ENCODE measurements at regions not wholly inside any gene's neighbourhood (a gene's known extent, or its start where the extent isn't known, plus 50 kb on each side); places are given as distances from the start of the nearest gene placed in this dataset.
"Not testable (repeated sequence)": the region's sequence is repeated elsewhere in the genome, so short reads cannot be mapped to it uniquely, and the experiment has no call there.

DNA sequence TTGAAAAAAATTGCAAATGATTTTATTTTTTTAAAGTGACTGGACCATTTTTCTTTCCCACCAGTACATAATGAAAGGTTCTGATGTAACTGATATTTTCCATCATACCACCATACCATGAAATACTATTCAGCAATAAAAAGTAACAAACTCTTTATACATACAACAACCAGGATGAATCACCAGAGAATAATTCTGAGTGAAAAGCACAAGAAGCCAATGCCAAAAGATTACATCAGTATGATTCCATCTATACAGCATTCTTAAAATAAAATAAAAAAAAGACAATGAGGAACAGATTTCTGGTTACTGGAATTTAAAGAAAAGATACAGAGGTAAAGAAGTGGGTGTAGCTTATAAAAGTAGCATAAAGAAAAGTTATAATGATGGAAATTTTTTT, 423.7 kb upstream of the ST8SIA4 start:
- POLR2A ChIA-PET: no interaction called here
- DNase-seq (ENCODE audit: extremely low spot score): no peak
- TF ChIP-seq NFRKB (IDR thresholded peaks at IDR 0.05): no peak
- no peak for TF ChIP-seq LEF1 (IDR thresholded peaks at IDR 0.05; ENCODE audit: borderline replicate concordance)
- no peak for TF ChIP-seq CTBP1 (IDR thresholded peaks at IDR 0.05; ENCODE audit: borderline replicate concordance)
- TF ChIP-seq FOXK2 (IDR thresholded peaks at IDR 0.05): no peak
- no peak for TF ChIP-seq ZNF384 (IDR thresholded peaks at IDR 0.05)
- TF ChIP-seq SUZ12 (IDR thresholded peaks at IDR 0.05): no peak
- no peak for TF ChIP-seq L3MBTL2 (conservative IDR thresholded peaks at IDR 0.05)
- no peak for TF ChIP-seq ARNT (IDR thresholded peaks at IDR 0.05)
- TF ChIP-seq HDGF (IDR thresholded peaks at IDR 0.05; ENCODE audit: borderline replicate concordance): no peak
- TF ChIP-seq FOXA1 (IDR thresholded peaks at IDR 0.05): no peak
- TF ChIP-seq TARDBP (IDR thresholded peaks at IDR 0.05): no peak

DNA sequence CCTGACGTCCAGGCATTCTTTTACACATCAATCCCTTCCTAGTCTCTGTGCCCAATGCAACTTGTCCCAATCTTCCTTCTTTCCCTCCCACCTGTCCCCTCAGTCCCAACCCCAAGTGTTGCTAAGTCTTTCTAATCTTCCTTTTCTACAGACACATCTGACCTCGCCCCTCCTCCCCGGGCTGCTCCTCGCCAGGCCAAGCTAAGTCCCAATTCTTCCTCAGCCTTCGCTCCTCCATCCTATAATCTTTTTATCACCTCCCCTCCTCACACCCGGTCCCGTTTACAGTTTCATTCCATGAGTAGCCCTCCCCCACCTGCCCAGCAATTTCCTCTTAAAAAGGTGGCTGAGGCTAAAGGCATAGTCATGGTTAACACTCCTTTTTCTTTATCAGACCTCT, 413.3 kb upstream of the ST8SIA4 start:
- POLR2A ChIA-PET; CTCF ChIA-PET; DNase-seq (ENCODE audit: extremely low spot score): not testable (repeated sequence)

More for the DNA sequence above, 423.7 kb upstream of the ST8SIA4 start:
- CTCF ChIA-PET: no interaction called here

DNA sequence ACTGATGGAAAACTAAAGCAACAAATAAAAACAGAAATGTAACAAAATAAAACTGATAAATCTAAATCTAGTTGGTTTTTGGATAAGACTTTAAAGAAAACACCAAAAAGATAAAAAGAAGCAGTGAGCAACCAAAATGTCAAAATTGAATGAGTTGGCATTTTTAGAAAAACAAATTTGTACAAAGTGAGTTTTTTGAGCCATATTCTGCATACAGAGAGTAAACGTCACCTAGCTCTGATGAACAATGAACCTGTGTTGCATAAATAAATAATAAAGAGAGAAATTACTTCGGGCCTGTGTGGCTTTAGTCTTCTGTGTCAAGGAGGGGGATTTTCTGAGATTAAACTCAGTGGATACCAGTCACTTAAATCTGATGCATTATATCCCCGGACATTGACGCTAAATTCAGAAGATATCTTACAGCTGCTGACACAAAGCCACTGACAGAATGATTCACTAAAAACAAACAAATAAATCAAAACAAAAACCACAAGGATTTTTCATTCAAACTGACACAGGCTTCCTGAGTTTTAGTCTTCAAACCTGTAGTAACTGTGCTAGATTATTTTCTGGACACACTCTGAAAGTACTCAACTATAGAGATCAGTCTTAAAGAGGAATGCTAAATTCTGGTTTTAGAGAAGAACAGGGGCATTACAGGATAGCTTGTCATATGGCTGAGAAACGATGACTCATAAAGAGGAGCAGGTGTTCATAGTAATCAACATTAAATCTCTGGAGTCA, 403.5 kb upstream of the ST8SIA4 start:
- DNase-seq (ENCODE audit: extremely low spot score): no peak
- TF ChIP-seq FOXK2 (IDR thresholded peaks at IDR 0.05) (no peak), BHLHE40 (IDR thresholded peaks at IDR 0.05; ENCODE audit: borderline replicate concordance) (no peak)
- CTCF ChIA-PET: interaction anchor here (0.7 kb wide), 1 partner anchor 41 kb away, joined by 3 read pairs; no protein-coding TSS in a partner anchor
- POLR2A ChIA-PET: no interaction called here

DNA sequence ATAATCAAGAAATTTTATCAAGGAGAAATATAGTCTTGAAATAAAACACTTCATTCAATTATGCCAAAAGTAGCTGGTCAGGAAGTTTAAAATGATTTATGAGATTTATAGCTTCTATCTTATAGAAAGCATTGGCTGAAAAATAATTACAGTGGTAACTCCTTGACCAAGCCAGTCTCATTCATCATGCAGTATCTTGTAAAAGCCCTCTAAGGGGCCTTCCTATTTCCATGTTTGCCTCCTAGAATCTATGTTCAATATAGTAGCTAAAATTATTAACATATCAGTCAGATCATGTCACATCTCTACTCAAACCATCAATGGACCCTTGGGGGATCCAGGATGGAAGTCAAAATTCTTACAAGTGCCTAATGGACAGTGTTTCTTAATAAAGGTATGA, 393.4 kb upstream of the ST8SIA4 start:
- CTCF ChIA-PET: no interaction called here
- POLR2A ChIA-PET: no interaction called here
- DNase-seq (ENCODE audit: extremely low spot score): no peak
- TF ChIP-seq, protein P1, sequence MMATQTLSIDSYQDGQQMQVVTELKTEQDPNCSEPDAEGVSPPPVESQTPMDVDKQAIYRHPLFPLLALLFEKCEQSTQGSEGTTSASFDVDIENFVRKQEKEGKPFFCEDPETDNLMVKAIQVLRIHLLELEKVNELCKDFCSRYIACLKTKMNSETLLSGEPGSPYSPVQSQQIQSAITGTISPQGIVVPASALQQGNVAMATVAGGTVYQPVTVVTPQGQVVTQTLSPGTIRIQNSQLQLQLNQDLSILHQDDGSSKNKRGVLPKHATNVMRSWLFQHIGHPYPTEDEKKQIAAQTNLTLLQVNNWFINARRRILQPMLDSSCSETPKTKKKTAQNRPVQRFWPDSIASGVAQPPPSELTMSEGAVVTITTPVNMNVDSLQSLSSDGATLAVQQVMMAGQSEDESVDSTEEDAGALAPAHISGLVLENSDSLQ (IDR thresholded peaks at IDR 0.05): no peak
- no peak for TF ChIP-seq SUZ12 (IDR thresholded peaks at IDR 0.05)
- no peak for TF ChIP-seq LEF1 (IDR thresholded peaks at IDR 0.05; ENCODE audit: borderline replicate concordance)
- no peak for TF ChIP-seq FOXM1 (IDR thresholded peaks at IDR 0.05; ENCODE audit: borderline replicate concordance)
- no peak for TF ChIP-seq NFRKB (IDR thresholded peaks at IDR 0.05)
- no peak for TF ChIP-seq SP1 (IDR thresholded peaks at IDR 0.05)
- no peak for TF ChIP-seq CTBP1 (IDR thresholded peaks at IDR 0.05; ENCODE audit: borderline replicate concordance)
- TF ChIP-seq TARDBP (IDR thresholded peaks at IDR 0.05): no peak
- TF ChIP-seq ELF4 (IDR thresholded peaks at IDR 0.05): no peak
- TF ChIP-seq BHLHE40 (IDR thresholded peaks at IDR 0.05; ENCODE audit: borderline replicate concordance): no peak
- TF ChIP-seq FOXA1 (IDR thresholded peaks at IDR 0.05): no peak
- TF ChIP-seq ARNT (IDR thresholded peaks at IDR 0.05): no peak
- TF ChIP-seq ZNF384 (IDR thresholded peaks at IDR 0.05): no peak
- no peak for TF ChIP-seq HDGF (IDR thresholded peaks at IDR 0.05; ENCODE audit: borderline replicate concordance)
- TF ChIP-seq L3MBTL2 (conservative IDR thresholded peaks at IDR 0.05): no peak
- TF ChIP-seq FOXK2 (IDR thresholded peaks at IDR 0.05): no peak

DNA sequence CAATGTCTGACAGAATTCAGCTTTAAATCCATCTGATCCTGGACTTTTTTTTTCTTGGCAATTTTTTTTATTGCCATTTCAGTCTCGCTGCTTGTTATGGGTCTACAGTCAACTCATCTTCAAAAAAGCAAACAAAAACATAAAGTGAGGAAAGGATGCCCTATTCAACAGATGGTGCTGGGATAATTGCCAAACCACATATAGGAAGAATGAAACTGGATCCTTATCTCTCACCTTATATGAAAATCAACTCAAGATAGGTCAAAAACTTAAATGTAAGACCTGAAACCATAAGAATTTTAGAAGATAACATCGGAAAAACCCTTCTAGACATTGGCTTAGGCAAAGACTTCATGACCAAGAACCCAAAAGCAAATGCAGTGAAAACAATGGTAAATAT, 389.1 kb upstream of the ST8SIA4 start:
- TF ChIP-seq FOXA1 (IDR thresholded peaks at IDR 0.05) (no peak), FOXM1 (IDR thresholded peaks at IDR 0.05; ENCODE audit: borderline replicate concordance) (no peak), SUZ12 (IDR thresholded peaks at IDR 0.05) (no peak), L3MBTL2 (conservative IDR thresholded peaks at IDR 0.05) (no peak), CTBP1 (IDR thresholded peaks at IDR 0.05; ENCODE audit: borderline replicate concordance) (no peak), LEF1 (IDR thresholded peaks at IDR 0.05; ENCODE audit: borderline replicate concordance) (no peak), ELF4 (IDR thresholded peaks at IDR 0.05) (no peak)
- no peak for DNase-seq (ENCODE audit: extremely low spot score)
- POLR2A ChIA-PET: no interaction called here
- CTCF ChIA-PET: no interaction called here

DNA sequence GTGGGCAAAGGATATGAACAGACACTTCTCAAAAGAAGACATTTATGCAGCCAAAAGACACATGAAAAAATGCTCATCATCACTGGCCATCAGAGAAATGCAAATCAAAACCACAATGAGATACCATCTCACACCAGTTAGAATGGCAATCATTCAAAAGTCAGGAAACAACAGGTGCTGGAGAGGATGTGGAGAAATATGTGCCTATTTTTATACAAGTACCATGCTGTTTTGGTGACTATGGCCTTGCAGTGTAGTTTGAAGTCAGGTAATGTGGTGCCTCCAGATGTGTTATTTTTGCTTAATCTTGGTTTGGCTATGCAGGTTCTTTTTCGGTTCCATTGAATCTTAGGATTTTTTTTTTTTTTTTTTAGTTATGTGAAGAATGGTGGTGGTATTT, 387.7 kb upstream of the ST8SIA4 start:
- POLR2A ChIA-PET; CTCF ChIA-PET; DNase-seq (ENCODE audit: extremely low spot score): not testable (repeated sequence)

DNA sequence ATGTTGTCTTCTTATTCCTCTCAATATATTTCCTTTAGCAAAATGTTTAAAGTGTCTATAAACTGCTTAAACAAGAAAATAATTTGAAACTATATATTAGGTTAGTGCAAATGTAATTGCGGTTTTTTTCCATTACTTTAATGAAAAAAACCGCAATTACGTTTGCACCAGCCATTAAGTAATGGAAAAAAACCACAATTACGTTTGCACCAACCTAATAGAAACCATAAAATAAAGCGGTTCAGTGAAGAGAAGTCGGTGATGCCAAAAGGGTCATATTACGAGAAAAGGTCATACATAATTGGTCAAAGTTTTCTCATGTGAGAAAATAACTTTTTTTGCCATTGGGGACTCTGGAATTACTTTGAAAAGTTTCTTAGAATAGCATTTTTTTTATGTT, 385.6 kb upstream of the ST8SIA4 start:
- POLR2A ChIA-PET: no interaction called here
- DNase-seq (ENCODE audit: extremely low spot score): no peak
- CTCF ChIA-PET: no interaction called here
- no peak for TF ChIP-seq SP1 (IDR thresholded peaks at IDR 0.05)
- no peak for TF ChIP-seq CTBP1 (IDR thresholded peaks at IDR 0.05; ENCODE audit: borderline replicate concordance)
- no peak for TF ChIP-seq ELF4 (IDR thresholded peaks at IDR 0.05)
- TF ChIP-seq NFRKB (IDR thresholded peaks at IDR 0.05): no peak
- no peak for TF ChIP-seq L3MBTL2 (conservative IDR thresholded peaks at IDR 0.05)
- no peak for TF ChIP-seq LEF1 (IDR thresholded peaks at IDR 0.05; ENCODE audit: borderline replicate concordance)
- no peak for TF ChIP-seq HDGF (IDR thresholded peaks at IDR 0.05; ENCODE audit: borderline replicate concordance)
- TF ChIP-seq FOXM1 (IDR thresholded peaks at IDR 0.05; ENCODE audit: borderline replicate concordance): no peak

DNA sequence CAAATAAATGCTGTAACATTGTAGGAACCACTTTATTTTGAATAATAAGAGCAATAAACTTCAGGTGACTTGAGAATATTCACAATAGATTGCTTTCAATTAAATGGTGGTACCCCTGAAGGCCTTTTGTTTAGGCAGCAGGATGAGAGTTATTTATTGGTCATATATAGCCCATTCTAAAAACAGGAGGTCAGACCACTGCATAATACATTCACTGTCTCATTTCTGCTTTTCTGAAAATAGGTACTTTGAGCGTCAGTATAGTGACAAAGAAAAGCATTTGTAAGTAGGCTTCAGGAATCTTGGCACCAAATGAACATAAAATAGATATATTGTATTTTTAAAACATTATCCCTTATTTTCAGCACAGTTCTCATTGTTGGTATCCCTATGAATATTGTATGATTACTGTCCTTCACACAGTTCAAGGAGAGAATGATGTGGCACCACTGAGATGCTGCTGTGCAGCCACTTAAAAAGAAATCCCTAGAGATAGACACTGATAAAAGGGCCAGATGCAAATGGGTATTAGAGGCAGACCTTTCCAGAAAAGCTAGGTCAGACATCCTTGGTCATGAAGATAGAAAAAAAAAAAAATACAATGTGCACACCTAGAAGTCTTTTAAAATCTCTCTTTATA, 381.8 kb upstream of the ST8SIA4 start:
- CTCF ChIA-PET: no interaction called here
- no peak for TF ChIP-seq ZNF384 (IDR thresholded peaks at IDR 0.05)
- no peak for DNase-seq (ENCODE audit: extremely low spot score)
- POLR2A ChIA-PET: no interaction called here

DNA sequence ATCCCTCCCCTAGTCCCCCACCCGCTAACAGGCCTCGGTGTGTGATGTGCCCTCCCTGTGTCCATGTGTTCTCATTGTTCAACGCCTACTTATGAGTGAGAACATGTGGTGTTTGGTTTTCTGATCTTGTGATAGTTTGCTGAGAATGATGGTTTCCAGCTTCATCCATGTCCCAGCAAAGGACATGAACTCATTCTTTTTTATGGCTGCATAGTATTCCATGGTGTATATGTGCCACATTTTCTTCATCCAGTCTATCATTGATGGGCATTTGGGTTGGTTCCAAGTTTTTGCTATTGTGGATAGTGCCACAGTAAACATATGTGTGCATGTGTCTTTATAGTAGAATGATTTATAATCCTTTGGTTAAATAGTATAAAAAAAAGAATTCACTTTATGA, 380.9 kb upstream of the ST8SIA4 start:
- DNase-seq (ENCODE audit: extremely low spot score); POLR2A ChIA-PET; CTCF ChIA-PET: not testable (repeated sequence)

Measured in HEK293T (cell line).